GM19455 (cell line): ENCODE measurements at regions not wholly inside any gene's neighbourhood (a gene's known extent, or its start where the extent isn't known, plus 50 kb on each side); places are given as distances from the start of the nearest gene placed in this dataset.

Source experiments
- ATAC-seq: cut with Tn5 transposase; IDR thresholded peaks from one replicate; pipeline ENCODE4 v1.9.1; 2021; ENCODE audit not compliant: unreplicated experiment

DNA sequence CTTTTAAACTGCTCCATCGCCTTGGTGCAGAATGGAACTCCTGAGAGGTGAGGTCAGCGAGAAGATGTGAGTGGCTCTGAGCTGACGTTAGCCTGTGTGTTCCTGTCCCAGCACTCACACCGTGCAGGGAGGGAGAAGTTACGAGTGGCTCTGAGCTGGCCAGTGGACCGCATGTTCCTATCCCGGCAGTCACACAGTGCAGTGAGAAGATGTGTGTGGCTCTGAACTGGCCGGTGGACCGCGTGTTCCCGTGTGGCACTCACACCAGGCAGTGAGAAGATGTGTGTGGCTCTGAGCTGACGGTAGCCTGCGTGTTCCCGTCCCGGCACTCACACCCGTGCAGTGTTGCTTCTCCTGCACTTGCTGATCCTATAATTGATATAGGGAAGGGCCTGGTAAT, 59.9 kb downstream of the VCPKMT start:
- ATAC-seq: no peak

DNA sequence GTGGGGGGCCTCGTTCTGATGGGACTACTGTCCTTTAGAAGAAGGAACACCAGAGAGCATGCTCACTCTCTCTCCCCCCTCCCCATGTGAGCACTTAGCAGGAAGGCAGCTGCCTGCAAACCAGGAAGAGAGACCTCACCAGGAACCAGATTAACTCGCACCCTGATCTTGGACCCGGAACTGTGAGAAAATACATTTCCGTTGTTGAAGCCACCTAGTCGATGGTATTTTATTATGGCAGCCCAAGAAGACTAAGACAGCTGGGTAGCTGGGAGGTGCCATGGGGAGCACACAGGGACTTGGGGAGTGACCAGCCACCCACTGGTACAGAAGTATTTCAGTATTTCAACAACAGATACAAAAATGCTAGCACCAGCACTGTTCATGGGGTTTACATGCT, 59.0 kb downstream of the VCPKMT start:
- no peak for ATAC-seq

DNA sequence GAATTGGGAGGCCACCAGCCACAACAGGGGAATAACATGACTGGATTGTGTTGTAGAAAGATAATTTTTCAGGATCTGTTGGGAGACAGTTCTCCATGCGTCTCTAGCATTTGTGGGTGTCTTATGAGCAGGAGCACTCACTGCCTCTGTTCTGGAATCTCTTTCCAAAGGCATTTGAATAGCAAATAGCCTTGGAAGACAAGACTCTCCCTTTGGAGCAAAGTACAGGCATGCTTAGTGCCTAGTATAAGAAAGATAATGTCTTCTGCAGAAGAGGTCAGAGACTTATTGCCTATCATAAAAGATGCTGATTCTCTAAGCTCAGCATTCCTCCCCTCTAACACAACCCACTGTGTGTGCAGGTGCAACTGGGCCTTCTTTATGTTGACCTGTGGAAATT, 58.3 kb downstream of the VCPKMT start:
- no peak for ATAC-seq
